GM11168 (cell line): ENCODE measurements at regions not wholly inside any gene's neighbourhood (a gene's known extent, or its start where the extent isn't known, plus 50 kb on each side); places are given as distances from the start of the nearest gene placed in this dataset.
"Not testable (repeated sequence)": the region's sequence is repeated elsewhere in the genome, so short reads cannot be mapped to it uniquely, and the experiment has no call there.

Experiments
- in situ Hi-C: fragments of 300-500 bp; cut with MboI; formaldehyde crosslinking; loops from one replicate; pipeline ENCODE4 v1.12.0; 2022; ENCODE audit warnings: low sequenced_read_pairs; ENCODE audit not compliant: unreplicated experiment

GRCh38 chr17:33908363-33909064, 346.6 kb upstream of the CCL2 start:
- in situ Hi-C loops: no loop called here

- in situ Hi-C loops: no loop called here
Observed at GRCh38 chr17:33910200-33910857, 344.8 kb upstream of the CCL2 start.

- in situ Hi-C loops: no loop called here
Observed at GRCh38 chr17:33914125-33914524, 341.0 kb upstream of the CCL2 start.

GRCh38 chr17:33922971-33923370, 332.1 kb upstream of the CCL2 start:
- in situ Hi-C loops: no loop called here

- in situ Hi-C loops: no loop called here
Observed at GRCh38 chr17:33924104-33924503, 331.0 kb upstream of the CCL2 start.

GRCh38 chr17:33925649-33926048, 329.4 kb upstream of the CCL2 start:
- in situ Hi-C loops: no loop called here

- in situ Hi-C loops: no loop called here
Observed at GRCh38 chr17:33927732-33928133, 327.4 kb upstream of the CCL2 start.

GRCh38 chr17:33929181-33929724, 325.8 kb upstream of the CCL2 start:
- in situ Hi-C loops: no loop called here

GRCh38 chr17:33931148-33931814, 323.8 kb upstream of the CCL2 start:
- in situ Hi-C loops: not testable (repeated sequence)

GRCh38 chr17:33932996-33933395, 322.1 kb upstream of the CCL2 start:
- in situ Hi-C loops: no loop called here

- in situ Hi-C loops: no loop called here
Observed at GRCh38 chr17:33933576-33933975, 321.5 kb upstream of the CCL2 start.

- in situ Hi-C loops: loop anchor here (5.0 kb wide), 1 partner anchor 203 kb away; no protein-coding TSS in a partner anchor
Observed at GRCh38 chr17:33934696-33935095, 320.4 kb upstream of the CCL2 start.

- in situ Hi-C loops: loop anchor here (5.0 kb wide), 1 partner anchor 201 kb away; no protein-coding TSS in a partner anchor
Observed at GRCh38 chr17:33935822-33936221, 319.3 kb upstream of the CCL2 start.

GRCh38 chr17:33936764-33937163, 318.3 kb upstream of the CCL2 start:
- in situ Hi-C loops: loop anchor here (5.0 kb wide), 1 partner anchor 201 kb away; no protein-coding TSS in a partner anchor

- in situ Hi-C loops: loop anchor here (5.0 kb wide), 1 partner anchor 197 kb away; no protein-coding TSS in a partner anchor
Observed at GRCh38 chr17:33939959-33940358, 315.1 kb upstream of the CCL2 start.

GRCh38 chr17:33940769-33941370, 314.2 kb upstream of the CCL2 start:
- in situ Hi-C loops: no loop called here

GRCh38 chr17:33941744-33942143, 313.3 kb upstream of the CCL2 start:
- in situ Hi-C loops: no loop called here

- in situ Hi-C loops: no loop called here
Observed at GRCh38 chr17:33942414-33942813, 312.7 kb upstream of the CCL2 start.

GRCh38 chr17:33944412-33944811, 310.7 kb upstream of the CCL2 start:
- in situ Hi-C loops: no loop called here

- in situ Hi-C loops: no loop called here
Observed at GRCh38 chr17:33944826-33945225, 310.3 kb upstream of the CCL2 start.
